ENCODE measurements at regions not wholly inside any gene's neighbourhood (a gene's known extent, or its start where the extent isn't known, plus 50 kb on each side); places are given as distances from the start of the nearest gene placed in this dataset.

DNA sequence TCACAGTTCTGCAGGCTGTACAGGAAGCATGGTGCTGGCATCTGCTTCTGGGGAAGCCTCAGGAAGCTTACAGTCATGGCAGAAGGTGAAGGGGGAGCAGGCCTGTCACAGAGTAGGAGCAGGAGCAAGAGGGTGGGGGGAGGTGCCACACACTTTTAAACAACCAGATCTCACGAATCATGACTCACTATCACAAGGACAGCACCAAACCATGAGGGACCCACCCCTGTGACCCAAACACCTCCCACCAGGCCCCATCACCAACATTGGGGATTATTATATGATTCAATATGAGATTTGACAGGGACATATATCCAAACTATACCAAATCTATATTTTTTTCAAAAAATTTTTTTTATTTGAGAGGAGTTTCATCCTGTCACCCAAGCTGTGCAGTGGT, 51.0 kb upstream of the GLS start:
- TF ChIP-seq, protein P1, sequence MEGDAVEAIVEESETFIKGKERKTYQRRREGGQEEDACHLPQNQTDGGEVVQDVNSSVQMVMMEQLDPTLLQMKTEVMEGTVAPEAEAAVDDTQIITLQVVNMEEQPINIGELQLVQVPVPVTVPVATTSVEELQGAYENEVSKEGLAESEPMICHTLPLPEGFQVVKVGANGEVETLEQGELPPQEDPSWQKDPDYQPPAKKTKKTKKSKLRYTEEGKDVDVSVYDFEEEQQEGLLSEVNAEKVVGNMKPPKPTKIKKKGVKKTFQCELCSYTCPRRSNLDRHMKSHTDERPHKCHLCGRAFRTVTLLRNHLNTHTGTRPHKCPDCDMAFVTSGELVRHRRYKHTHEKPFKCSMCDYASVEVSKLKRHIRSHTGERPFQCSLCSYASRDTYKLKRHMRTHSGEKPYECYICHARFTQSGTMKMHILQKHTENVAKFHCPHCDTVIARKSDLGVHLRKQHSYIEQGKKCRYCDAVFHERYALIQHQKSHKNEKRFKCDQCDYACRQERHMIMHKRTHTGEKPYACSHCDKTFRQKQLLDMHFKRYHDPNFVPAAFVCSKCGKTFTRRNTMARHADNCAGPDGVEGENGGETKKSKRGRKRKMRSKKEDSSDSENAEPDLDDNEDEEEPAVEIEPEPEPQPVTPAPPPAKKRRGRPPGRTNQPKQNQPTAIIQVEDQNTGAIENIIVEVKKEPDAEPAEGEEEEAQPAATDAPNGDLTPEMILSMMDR (IDR thresholded peaks at IDR 0.05): no peak
- no peak for TF ChIP-seq POLR2A (IDR thresholded peaks at IDR 0.05)
